ENCODE measurements at regions not wholly inside any gene's neighbourhood (a gene's known extent, or its start where the extent isn't known, plus 50 kb on each side); places are given as distances from the start of the nearest gene placed in this dataset.
"Not testable (repeated sequence)": the region's sequence is repeated elsewhere in the genome, so short reads cannot be mapped to it uniquely, and the experiment has no call there.

DNA sequence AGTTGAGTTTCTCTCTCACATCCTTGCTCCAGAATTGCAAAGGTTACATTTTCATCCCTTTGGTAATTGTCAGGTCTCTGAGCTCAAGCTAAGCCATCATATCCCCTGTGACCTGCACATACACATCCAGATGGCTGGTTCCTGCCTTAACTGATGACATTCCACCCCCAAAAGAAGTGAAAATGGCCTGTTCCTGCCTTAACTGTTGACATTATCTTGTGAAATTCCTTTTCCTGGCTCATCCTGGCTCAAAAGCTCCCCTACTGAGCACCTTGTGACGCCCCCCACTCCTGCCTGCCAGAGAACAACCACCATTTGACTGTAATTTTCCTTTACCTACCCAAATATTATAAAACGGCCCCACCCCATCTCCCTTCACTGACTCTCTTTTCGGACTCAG lies 231.4 kb upstream of the ISX start:
- DNase-seq (ENCODE audit: low spot score): not testable (repeated sequence)

DNA sequence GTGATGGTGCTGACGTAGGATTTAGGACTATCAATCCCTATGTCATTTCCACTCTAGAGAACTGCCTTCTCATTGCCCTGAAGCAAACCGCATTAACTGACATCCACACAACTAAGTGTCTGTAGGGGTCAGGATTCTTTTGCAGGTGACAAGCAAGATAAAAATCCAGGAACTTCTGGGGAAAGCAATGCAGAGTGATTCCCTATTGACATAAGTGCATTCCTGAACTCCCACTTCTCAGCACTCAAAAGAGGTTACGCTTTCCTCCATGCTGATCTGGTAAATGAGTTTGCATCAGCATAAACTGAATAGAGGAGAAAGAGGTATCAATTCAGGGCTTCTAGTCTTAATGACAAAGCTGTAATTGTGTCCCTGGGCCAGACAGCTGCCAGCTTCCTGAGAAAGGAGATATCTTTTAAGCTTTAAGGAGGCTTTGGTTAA lies 224.6 kb upstream of the ISX start:
- no peak for DNase-seq (ENCODE audit: low spot score)

DNA sequence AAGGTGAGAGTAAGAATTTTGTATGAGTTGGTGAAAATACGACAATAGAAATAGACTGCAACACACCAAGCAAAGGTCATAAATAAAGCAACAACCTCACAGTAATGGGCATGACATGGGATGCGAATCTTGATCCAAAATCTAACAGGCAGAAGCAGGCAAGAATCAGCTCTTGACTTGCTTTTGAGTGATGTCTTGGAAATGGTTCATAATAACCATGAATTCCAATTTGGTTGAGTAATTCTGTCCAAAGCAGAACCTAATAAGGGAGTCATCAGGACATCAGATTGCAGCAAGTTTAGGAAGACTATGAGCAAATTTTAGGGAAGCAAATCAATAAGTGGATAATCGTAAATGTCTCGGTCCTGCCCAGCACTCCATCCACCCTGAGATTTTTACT lies 224.0 kb upstream of the ISX start:
- DNase-seq (ENCODE audit: low spot score): no peak

DNA sequence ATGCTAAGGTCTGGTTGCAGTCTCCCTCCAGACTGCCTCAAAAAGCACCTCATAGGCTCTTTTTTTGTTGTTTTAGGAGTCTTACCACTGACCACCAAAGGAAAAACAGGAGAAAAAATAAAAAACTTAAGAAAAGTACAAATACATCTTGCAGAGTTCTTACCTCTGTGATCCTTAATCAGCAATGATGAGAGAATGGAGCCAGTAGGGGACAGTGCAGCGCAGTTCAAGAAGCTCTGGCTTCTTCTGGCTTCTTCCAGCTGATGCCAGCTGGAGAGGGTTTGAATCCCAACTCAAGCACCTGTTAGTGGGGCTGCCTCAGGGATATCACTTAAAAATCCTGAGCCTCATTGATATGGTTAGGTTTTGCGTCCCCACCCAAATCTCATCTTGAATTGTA lies 223.3 kb upstream of the ISX start:
- DNase-seq (ENCODE audit: low spot score): no peak

DNA sequence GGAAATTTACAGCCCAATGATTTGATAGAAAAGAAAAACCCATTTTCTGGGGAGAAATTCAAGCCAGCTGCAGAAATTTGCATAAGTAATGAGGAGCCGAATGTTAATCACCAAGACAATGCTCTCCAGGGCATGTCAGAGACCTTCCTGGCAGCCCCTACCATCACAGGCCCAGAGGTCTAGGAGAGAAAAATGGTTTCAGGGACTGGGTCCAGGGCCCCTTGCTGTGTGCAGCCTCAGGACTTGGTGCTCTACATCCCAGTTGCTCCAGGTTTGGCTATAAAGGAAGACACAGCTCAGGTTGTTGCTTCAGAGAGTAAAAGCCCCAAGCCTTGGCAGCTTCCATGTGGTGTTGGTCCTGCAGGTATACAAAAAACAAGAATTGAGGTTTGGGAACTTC lies 222.2 kb upstream of the ISX start:
- not testable (repeated sequence) for DNase-seq (ENCODE audit: low spot score)

DNA sequence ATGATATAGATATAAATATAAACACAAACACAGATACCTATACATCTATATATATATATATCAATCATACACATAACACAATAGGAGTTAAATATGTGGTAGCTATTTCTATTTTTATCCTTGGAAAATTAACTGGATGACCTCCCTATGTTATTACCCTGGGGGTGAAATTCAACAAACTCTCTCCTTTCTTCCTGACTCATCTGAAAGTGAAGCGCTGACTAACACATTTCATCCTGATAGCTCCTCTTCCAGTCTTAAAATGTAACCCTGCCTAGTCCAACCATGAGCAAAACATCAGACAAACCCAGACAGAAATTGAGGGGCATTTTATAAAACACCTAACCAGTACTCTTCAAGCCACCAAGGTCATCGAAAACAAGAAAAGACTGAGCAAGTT lies 220.6 kb upstream of the ISX start:
- DNase-seq (ENCODE audit: low spot score): no peak

DNA sequence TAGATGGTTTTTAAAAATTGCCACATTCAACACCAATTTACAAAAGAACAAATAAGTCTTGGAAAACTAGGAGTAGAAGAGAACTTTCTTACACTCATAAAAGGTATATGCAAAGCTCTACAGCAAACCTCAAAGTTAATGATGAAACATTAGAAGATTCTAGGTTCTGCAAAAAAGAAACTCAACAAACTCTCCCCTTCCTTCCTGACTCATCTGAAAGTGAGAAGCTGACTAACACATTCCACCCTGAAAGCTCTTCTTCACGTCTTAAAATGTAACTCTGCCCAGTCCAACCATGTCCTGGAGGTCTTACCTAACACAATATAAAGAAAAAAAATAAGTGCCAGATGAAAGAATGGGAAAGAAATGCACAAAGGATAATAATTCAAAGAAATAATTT lies 218.9 kb upstream of the ISX start:
- no peak for DNase-seq (ENCODE audit: low spot score)

DNA sequence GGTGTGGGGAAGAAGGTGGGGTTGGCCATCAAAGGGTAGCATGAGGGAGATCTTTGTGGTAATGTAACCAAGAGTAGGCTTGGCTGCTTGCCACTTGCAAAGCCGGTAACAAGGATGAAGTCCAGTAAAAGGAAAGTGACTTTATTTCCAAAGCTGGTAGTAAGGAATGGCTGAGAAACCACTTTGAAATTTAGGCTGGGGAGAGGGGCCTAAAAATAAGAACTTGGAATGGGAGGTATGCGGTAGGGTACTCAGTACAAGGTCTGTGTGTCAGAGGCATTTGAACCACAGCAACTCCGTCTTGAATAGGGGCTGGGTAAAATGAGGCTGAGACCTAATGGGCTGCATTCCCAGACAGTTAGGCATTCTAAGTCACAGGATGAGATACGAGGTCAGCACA lies 216.0 kb upstream of the ISX start:
- DNase-seq (ENCODE audit: low spot score): no peak

DNA sequence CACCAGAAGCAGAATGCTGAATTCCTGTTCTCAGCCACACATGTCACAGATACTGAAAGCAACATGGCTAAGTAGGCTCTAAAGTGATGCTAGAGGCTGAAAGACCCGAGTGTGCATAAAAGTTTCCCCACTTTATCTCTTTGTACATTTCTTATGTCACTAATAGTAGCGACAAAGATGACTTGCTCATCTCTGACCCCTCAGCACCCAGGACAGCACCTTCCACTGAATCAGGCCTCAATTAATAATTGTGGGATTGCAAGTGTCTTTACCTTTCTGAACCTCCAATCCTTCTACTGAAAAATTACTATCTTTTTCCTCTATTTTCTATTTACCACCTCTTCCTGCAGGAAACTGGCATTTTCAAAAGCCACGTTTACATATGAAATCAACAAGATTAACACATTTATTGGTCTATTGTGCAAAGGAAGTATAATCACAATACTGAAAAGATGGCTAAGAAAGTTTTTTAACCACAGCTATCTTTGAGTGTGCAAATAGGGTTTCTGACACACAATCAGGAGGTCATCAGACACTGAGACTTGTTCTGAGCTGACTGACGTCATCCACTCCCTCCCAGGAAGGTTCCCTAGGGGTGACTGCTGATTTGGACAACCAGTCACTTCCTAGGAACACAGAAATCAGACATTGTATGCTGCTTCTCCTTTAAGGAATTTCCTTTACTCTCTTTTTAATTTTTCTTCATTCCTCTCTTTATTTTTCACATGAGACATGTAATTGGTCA lies 213.9 kb upstream of the ISX start:
- no peak for DNase-seq (ENCODE audit: low spot score)

DNA sequence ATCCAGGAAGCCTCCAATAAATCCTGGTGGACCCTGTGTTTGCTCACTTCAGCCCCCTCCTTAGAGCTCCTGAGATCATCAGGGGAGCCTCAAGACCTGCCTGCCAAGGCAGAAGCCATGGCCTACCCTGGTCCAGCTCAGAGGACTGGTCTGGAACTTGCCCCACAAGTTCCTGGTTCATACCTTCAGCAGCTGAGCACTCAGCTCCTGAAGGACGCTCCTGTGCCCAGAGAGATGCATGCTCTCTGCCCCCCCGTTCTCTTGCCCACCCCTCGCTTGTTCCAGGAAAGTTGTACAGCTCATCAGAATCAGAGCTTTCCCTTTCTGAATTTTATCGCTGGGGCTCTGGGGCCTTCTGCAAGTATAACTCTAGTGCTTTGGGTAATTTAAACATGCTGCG lies 210.5 kb upstream of the ISX start:
- no peak for DNase-seq (ENCODE audit: low spot score)

DNA sequence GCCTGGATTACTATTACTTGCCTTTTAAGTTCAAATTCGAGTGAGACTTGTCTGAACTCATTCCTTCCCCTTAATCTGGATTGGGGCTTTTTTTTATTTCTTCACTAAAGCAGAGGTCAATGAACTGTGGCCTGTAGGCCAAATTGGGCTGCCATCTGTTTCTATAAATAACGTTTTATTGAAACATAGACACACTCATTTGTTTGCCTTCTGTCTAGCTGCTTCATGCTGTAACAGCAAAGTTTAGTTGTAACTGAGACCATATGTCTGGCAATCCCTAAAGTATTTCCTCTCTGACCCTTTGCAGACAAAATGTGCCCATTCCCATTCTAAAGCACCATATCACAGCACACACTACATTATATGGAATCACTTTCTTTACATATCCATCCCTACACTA lies 207.9 kb upstream of the ISX start:
- DNase-seq (ENCODE audit: low spot score): no peak

DNA sequence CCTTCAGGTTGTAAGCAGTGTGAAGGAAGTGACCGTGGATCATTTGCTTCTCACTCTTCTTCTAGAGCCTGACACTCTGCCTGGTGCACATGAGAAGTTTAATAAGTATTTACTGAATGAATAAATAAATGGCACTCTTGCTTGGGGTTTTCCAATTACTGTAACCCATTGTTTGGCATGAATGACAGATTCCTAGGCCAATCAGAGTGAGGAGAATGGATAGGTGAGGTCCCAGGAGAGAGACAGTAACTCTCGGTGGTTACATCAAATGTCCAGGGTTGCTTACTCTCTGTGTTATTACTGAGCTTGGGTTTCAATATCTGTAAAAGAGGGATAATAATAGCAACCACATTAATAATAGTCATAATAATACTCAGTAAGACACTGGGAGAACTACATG lies 204.2 kb upstream of the ISX start:
- no peak for DNase-seq (ENCODE audit: low spot score)

DNA sequence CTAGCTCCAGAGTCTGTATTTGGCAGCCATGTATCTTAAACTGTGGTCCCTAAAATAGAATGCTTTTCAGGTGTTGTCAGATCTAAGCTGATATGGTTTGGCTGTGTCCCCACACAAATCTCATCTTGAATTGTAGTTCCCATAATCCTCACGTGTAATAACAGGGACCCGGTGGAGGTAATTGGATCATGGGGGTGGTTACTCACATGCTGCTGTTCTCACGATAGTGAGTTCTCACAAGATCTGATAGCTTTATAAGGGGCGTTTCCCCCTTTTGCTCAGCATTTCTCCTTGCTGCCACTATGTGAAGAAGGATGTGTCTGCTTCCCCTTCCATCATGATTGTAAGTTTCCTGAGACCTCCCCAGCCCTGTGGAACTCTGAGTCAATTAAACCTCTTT lies 199.9 kb upstream of the ISX start:
- DNase-seq (ENCODE audit: low spot score): no peak

DNA sequence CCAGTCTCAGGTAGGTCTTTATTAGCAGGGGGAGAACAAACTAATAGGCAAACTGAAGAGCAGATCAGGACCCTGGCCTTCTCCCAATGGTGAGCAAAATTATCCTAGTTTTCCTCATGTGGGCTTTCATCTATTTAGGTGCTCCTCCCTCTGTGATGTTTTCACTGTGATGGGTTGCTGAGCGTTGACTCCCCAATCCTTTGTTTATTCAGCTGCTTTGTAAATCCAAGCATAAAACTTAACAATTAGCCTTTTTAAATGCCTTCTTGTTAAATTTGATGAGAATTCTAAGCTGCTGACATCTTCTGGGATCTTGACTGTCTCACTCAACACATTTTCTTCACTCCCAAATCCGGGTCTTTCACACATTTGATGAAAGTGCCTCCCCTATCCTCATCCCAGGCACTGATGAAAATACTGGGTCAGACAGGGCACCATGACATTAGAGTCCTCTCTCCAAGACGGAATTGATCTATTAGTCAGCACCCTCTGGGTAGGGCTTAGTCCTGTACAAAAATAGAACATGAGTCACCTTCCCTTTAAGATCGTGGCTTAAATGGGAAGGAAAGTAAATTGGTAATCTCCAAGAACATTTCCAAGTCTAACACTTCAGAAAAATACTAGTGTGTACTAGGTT lies 199.3 kb upstream of the ISX start:
- no peak for DNase-seq (ENCODE audit: low spot score)

DNA sequence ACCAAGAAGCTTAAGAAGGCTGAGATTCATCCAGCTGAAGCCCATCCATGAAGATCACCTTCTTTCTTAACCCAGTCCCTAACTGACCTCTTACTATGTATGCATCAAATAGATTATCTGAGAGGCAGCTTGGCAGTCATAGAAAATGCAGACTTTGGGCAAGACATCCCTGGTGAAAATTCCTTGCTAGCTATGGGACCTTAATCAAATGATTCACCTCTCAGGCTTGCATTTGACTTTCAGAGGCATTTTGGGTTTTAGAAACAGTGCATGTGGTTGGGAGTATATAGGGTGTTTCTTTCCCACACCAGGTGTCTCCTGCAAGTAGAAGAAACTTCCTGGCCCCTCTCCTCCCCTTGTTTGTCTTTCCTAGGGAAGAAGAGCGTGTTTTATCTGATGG lies 188.5 kb upstream of the ISX start:
- no peak for DNase-seq (ENCODE audit: low spot score)

DNA sequence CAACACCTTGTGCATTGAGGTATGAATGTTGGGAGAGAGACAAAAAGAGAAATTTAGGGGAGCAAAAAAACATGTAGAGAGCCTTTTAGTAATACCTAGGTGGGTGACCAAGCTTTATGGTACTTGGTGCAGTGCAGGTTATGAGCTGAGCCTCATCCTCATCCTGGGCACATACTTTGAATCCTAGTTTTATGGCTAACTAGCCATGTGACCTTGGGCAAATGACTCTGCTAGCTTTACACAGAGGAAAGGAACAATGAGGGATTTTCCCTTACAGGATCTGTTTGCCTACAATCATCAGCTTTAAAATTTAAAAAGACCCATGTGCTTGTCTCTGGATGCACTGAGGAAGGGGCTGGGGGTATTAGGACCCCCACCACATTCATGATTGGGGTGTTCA lies 187.8 kb upstream of the ISX start:
- no peak for DNase-seq (ENCODE audit: low spot score)

DNA sequence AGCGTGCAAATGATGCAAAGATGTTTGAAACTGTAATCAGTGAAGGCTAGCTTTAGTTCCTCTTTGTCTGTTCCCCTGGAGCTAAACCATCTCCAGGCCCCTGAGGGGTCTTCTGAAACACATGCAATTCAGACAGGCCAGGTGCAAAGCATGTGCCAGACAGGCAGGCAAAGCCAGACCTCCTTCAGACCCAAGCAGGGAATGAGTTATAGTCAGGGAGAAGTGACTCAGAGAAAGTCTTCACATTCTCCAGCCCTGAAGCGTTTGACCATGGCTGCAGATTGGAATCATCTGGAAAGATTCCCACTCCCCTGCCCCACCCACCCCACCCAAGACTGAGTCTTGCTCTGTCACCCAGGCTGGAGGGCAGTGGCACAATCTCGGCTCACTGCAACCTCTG lies 187.0 kb upstream of the ISX start:
- no peak for DNase-seq (ENCODE audit: low spot score)

DNA sequence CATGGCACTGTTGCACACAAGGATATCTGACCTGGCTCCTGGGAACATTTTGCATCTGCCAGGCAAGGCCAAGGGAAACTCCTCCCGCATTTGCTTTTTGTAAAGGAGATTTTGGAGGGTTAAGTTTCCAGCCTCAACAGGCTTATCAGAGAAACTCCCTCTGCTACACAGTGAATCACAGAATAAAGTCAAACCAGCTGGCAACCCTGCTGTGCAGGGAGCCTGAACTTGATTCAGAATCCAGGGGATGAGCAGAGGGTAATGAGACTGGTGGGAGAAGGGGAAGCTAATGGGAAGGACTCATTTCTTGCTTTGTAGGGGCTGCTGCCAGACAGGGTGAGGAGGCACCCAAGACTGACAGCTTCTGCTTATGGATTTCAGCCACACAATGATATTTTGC lies 185.3 kb upstream of the ISX start:
- DNase-seq (ENCODE audit: low spot score): no peak

DNA sequence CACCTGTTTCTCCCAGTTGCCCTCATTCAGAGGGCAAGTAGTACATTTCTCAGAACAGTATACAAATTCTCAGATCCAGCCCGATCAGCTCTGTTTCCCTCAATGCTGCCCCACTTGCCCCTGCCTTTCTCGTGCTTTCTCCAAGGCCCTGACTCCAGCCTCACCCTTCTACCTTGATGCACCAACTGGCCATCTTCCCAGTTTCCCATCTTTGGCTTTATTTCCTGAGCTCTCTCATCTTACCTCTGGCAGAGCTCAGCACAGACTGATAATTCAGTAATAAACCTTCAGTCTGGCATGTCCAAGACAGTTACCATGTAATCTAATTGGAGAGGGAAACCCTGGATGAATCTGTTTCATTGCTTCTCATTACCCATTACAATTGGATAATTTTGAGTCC lies 184.5 kb upstream of the ISX start:
- no peak for DNase-seq (ENCODE audit: low spot score)

DNA sequence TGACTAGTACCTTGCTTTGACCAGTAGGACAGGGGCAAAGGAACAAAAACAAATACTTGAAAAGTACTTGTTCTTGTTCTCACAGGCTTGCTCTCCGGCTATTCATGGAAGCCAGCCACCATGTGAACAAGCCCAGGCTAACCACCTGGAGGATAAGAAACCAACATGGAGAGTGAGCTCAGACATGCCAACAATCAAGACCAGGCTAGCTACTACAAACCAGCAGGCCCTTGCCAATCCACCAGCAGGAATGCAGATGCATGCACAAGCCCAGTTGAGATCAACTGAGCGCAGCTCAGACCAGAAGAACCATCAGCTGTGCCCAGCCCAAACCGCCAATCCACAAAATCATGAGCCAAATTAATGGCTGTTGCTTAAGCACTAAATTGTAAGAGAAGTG lies 180.1 kb upstream of the ISX start:
- DNase-seq (ENCODE audit: low spot score): no peak

DNA sequence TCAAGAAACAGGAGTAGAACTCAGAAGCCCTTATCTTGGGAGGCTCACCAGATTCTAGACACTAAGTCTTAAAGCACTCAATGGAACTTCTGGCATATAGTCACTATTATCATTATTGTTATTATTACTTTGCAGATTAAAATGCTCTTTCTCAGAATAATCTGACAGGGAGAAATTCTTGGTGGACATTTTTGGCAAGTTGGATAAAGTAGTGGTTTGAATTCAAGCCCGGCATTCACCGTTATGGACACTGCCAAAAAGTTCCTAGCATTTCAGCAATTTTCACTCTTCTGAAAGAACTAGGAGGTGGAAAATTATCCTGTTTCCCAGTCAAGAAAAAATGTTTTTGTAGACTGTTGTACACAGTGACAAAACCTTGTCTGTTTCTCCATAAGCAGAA lies 179.6 kb upstream of the ISX start:
- no peak for DNase-seq (ENCODE audit: low spot score)

DNA sequence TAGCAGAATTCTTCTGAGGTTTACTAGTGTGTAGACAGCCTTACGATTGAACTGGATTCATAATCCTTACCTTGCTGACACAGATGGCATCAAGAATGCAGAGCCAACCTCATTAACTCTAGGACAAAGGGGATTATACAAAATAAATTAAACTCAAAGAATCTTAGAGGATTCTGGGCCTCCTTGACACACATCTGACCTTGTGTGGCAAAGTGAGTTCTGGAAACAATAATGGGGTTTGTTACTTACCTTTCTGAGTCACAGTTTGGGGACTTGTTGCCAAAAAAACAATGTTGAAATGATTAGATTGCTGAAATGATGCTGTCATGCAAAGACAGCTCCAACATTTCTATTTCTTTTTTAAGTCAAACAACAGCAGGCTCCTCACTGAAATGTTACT lies 179.1 kb upstream of the ISX start:
- no peak for DNase-seq (ENCODE audit: low spot score)

DNA sequence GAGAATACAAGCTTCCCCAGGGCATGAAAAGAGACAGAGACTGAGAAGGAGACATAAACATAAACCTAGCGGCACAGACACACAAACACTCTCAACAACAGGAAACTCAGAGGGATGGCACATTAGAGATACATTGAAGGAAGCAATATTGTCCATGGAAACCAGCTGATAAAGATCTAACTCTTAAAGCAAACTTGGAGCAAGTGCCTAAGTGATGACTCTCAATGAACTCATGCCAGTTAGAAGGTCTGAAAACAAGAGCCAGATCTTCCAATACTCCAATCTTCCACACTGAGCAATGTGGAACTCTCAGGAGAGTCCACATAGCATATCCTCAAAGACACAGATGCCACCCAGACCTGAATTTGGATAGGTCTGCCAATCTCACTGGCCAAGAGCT lies 168.8 kb upstream of the ISX start:
- DNase-seq (ENCODE audit: low spot score): no peak

DNA sequence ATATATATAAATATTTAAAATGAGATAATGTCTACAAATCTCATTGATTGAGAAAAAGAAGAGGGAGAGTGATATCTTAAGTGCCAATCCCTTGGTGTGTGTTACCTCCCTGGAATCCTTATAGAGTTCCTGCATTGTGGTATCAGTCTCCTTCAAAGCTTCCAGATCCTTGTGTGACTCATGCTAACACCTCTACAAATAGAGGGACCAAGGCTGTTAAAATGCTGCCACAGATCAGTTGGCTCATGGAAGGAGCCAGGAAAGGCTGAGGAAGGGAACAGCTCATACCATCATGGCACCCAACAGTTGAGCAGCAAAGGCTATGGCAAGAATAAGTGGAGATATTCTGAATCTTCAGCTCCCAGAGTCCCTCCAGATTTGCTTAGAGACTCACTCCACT lies 163.6 kb upstream of the ISX start:
- DNase-seq (ENCODE audit: low spot score): no peak
